ENCODE measurements at regions not wholly inside any gene's neighbourhood (a gene's known extent, or its start where the extent isn't known, plus 50 kb on each side); places are given as distances from the start of the nearest gene placed in this dataset.

DNA sequence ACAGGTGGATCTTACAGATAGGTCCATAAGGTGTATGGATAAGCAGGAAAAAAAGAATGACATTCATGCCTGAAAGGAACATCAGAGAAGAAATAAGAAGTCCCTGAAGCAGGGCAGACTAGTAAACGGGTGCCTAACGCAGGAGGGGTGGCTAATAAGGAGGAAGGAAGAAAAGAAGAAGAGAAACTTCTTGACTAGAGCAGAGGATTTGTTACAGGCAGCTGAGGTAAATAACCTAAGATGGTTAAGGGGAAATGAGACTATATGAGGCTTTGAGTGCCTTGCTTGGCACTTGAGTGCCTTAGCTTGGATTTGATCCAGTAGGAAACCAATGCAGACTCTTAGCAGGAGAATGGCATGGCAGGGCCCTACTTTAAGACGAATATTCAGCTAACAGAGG is 313.5 kb upstream of the PDE4D start:
- 43% methylated on average over 3 of the region's 3 CpGs for WGBS
- TF ChIP-seq EP300 (IDR thresholded peaks at IDR 0.05) (no peak), POLR2A (IDR thresholded peaks at IDR 0.05; ENCODE audit: low read depth) (no peak), CTCF (IDR thresholded peaks at IDR 0.05) (no peak), POLR2AphosphoS5 (IDR thresholded peaks at IDR 0.05) (no peak)
- no peaks in the 10 kb centered on the region for H3K36me3 ChIP-seq
- H3K27ac ChIP-seq (replicated peaks in 1 of 4) = no peak overlapping the region
- H3K9me3 ChIP-seq = no peaks in the 10 kb centered on the region
- DNase-seq (ENCODE audit: extremely low spot score) = no peak
- H3K4me3 ChIP-seq = no peak overlapping the region
- H3K27me3 ChIP-seq = no peaks in the 10 kb centered on the region
- intact Hi-C loops (cut with DNase I) = no loop called here
- H3K4me1 ChIP-seq = peaks cover 0 to 23% (median 14%) of the 10 kb centered on the region in 4 donors

DNA sequence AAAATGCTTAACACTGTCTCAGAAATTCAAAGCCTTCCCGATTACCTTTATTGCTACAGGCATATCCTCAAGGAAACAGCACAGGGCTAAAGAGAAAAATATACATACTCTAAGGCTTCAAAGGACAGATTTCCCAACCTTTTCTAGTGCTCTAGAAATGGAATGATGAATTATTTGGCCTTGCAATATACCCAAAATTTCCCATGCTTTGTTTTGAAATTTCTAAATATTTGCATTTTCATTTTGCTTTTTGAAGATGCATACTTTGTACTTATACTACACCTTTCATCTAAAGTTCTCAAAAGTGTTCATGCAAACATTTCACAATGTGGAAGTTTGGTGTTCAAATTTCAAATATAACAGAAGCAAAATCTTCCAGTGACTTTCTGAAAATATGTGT is 312.7 kb upstream of the PDE4D start:
- intact Hi-C loops (cut with DNase I) = no loop called here
- Histone ChIP-seq H3K27ac (replicated peaks in 1 of 4) (no peak overlapping the region), H3K36me3 (no peaks in the 10 kb centered on the region), H3K4me3 (no peak overlapping the region), H3K9me3 (no peaks in the 10 kb centered on the region), H3K4me1 (peaks cover 0 to 23% (median 14%) of the 10 kb centered on the region in 4 donors), H3K27me3 (no peaks in the 10 kb centered on the region)
- TF ChIP-seq POLR2A (IDR thresholded peaks at IDR 0.05; ENCODE audit: low read depth) (no peak), POLR2AphosphoS5 (IDR thresholded peaks at IDR 0.05) (no peak), EP300 (IDR thresholded peaks at IDR 0.05) (no peak), CTCF (IDR thresholded peaks at IDR 0.05) (no peak)
- WGBS = 82% methylated on average over 1 of the region's 1 CpG
- no peak for DNase-seq (ENCODE audit: extremely low spot score)

DNA sequence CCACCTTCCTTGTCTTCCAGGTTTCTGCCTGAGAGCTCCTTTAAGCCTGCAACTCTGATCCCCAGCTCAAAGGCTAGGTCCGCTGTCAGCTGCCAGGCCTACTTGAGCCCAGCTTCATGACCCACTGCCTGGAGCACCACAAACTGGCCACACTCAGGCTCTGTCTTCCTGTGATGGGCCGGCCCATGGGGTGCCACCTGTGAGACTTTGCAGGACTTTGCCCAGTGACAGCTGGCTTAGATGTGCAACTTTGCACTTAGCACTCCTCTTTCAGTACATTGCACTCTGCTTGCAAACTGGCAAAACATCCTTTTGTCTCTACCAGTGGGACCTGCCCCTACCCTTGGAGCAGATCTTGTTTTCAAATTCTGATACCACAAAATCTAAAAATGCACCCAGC is 311.5 kb upstream of the PDE4D start:
- WGBS = 100% methylated on average over 2 of the region's 2 CpGs
- Histone ChIP-seq H3K36me3 (no peaks in the 10 kb centered on the region), H3K9me3 (no peaks in the 10 kb centered on the region), H3K4me1 (peaks cover 0 to 23% (median 14%) of the 10 kb centered on the region in 4 donors), H3K27ac (replicated peaks in 1 of 4) (no peak overlapping the region), H3K27me3 (no peaks in the 10 kb centered on the region), H3K4me3 (no peak overlapping the region)
- no peak for DNase-seq (ENCODE audit: extremely low spot score)
- TF ChIP-seq POLR2AphosphoS5 (IDR thresholded peaks at IDR 0.05) (no peak), CTCF (IDR thresholded peaks at IDR 0.05) (no peak), EP300 (IDR thresholded peaks at IDR 0.05) (no peak), POLR2A (IDR thresholded peaks at IDR 0.05; ENCODE audit: low read depth) (no peak)
- intact Hi-C loops (cut with DNase I) = no loop called here

DNA sequence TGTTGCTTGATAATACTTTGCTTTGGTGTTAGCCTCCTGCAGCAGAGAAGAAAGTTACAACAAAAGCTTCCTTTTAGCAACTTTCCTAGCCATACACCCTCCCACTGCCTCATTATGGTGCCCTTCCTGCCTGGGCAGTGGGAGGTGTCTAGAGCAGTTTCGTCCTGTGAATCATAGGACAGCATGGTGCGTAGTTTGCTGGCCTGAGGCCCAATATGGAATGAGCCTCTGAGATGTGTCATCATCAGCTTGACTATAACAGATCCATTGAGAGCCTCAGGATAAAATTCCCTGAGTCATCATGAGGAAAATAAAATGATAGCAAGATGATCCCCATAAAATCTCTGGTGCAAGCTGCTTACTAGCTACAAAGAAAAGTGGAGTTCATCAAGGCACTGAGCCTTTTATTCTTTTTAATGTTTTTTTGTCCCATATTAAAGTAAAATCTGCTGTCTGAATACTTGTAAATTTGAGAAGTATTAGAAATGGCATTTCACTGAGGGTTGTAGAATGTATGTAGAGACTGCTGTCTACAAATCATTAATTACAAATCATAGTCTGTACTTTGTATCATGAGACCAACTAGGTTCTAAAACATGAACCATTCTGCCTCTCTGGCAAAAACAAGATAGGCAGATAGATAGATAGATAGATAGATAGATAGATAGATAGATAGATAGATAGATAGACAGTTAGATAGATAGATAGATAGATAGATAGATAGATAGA is 303.0 kb upstream of the PDE4D start:
- no peak for DNase-seq (ENCODE audit: extremely low spot score)
- Histone ChIP-seq H3K27ac (replicated peaks in 1 of 4) (no peak overlapping the region), H3K4me3 (no peak overlapping the region), H3K27me3 (no peaks in the 10 kb centered on the region), H3K36me3 (no peaks in the 10 kb centered on the region), H3K4me1 (no peaks in the 10 kb centered on the region), H3K9me3 (no peaks in the 10 kb centered on the region)
- 30% methylated on average over 2 of the region's 2 CpGs for WGBS
- intact Hi-C loops (cut with DNase I) = no loop called here
- TF ChIP-seq POLR2A (IDR thresholded peaks at IDR 0.05; ENCODE audit: low read depth) (no peak), EP300 (IDR thresholded peaks at IDR 0.05) (no peak), CTCF (IDR thresholded peaks at IDR 0.05) (no peak), POLR2AphosphoS5 (IDR thresholded peaks at IDR 0.05) (no peak)

DNA sequence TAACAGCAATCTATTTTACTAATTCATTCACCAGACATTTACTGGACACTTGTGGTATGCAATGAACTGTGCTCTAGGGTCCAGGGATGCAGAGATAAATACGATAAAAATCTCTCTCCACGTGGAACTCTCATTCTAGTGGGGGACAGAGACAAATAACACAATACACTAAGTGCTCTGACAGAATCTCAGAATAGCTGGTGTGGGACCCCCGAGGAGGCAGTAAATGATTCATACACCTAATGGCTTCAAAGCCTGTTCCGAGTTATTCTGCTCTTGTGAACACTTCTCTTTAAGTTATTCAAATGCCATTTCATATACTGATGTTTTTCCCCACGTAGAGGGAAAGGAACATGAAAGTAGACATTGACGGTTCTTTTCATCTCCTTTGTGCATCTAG is 302.0 kb upstream of the PDE4D start:
- Histone ChIP-seq H3K4me3 (no peak overlapping the region), H3K27ac (replicated peaks in 1 of 4) (no peak overlapping the region), H3K27me3 (no peaks in the 10 kb centered on the region), H3K9me3 (no peaks in the 10 kb centered on the region), H3K4me1 (no peaks in the 10 kb centered on the region), H3K36me3 (no peaks in the 10 kb centered on the region)
- WGBS = 89% methylated on average over 6 of the region's 6 CpGs
- DNase-seq (ENCODE audit: extremely low spot score) = no peak
- no peak for TF ChIP-seq EP300 (IDR thresholded peaks at IDR 0.05)
- TF ChIP-seq POLR2A (IDR thresholded peaks at IDR 0.05; ENCODE audit: low read depth) = no peak
- TF ChIP-seq POLR2AphosphoS5 (IDR thresholded peaks at IDR 0.05) = no peak
- no peak for TF ChIP-seq CTCF (IDR thresholded peaks at IDR 0.05)
- intact Hi-C loops (cut with DNase I) = no loop called here
